ENCODE measurements at regions not wholly inside any gene's neighbourhood (a gene's known extent, or its start where the extent isn't known, plus 50 kb on each side); places are given as distances from the start of the nearest gene placed in this dataset.

DNA sequence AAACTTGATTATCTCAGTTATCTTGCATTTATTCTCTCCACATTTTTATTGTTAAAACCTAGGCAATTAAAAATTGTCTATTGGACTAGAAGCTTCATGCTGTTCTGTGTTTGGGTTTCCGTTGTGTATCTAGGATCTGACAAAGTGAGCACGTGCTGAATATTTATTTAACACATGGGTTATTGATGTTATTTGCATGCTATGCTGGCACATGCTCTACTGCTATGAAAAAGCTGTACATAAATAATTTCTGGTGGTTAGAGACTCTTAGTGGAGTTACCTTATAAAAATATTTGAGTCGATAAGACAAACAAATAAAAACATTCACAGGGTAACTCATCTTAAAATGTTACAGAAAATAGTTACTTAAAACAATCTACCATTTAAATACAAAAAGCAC, 1769.7 kb downstream of the MRPL39 start:
- Histone ChIP-seq H3K27me3 (ENCODE audit: insufficient read depth, low read length, poor library complexity) (no peaks in the 10 kb centered on the region), H3K4me1 (ENCODE audit: control insufficient read depth, low read depth, low read length) (no peaks in the 10 kb centered on the region), H3K4ac (ENCODE audit: low read depth, low read length) (no peak overlapping the region), H3K79me1 (ENCODE audit: low read length) (no peaks in the 10 kb centered on the region), H2BK5ac (ENCODE audit: low read length) (no peak overlapping the region), H3K23ac (ENCODE audit: low read length) (no peak overlapping the region), H4K8ac (ENCODE audit: low read depth, low read length) (no peak overlapping the region), H3K27ac (ENCODE audit: low read depth, low read length) (no peak overlapping the region), H3K36me3 (ENCODE audit: control insufficient read depth, insufficient read depth, low read length) (no peaks in the 10 kb centered on the region), H2AK5ac (ENCODE audit: low read length) (no peak overlapping the region), H3K56ac (ENCODE audit: low read length) (no peak overlapping the region), H3K79me2 (ENCODE audit: control insufficient read depth, insufficient read depth, low read length) (no peaks in the 10 kb centered on the region), H3K4me2 (ENCODE audit: low read length) (no peak overlapping the region), H3K18ac (ENCODE audit: low read length) (no peak overlapping the region), H3K4me3 (ENCODE audit: low read length) (no peak overlapping the region), H2BK120ac (ENCODE audit: low read depth, low read length) (no peak overlapping the region), H3K9ac (ENCODE audit: low read length) (no peak overlapping the region), H2BK15ac (replicated peaks; ENCODE audit: low read depth) (no peak overlapping the region), H4K5ac (ENCODE audit: low read length) (no peak overlapping the region)
- no CpG with 5 or more reads among the region's 3 CpGs for WGBS (ENCODE audit: extremely low coverage, insufficient coverage, low lambda C conversion rate)
- DNase-seq, result no peak

DNA sequence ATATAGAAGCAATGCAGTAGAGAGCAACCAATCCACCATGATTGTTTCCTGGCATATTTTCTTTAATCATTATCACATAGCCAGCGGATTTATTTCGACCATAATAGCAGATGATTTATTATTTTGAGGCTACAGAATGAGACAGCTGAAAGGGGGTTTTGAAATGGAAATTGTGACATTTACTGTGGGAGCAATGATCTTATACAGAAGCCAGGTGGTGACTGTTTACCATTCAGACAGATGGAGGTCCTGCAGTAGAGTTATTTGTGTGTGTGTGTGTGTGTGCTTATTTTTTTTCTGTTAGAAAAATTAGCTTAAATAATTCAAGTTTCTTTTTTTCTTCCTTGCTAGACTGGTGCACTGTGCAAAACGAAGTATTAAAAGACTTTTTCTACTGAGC, 1784.5 kb downstream of the MRPL39 start:
- no peak overlapping the region for H2BK5ac ChIP-seq (ENCODE audit: low read length)
- WGBS (ENCODE audit: extremely low coverage, insufficient coverage, low lambda C conversion rate), result no CpG with 5 or more reads among the region's 3 CpGs
- no peak overlapping the region for H4K5ac ChIP-seq (ENCODE audit: low read length)

DNA sequence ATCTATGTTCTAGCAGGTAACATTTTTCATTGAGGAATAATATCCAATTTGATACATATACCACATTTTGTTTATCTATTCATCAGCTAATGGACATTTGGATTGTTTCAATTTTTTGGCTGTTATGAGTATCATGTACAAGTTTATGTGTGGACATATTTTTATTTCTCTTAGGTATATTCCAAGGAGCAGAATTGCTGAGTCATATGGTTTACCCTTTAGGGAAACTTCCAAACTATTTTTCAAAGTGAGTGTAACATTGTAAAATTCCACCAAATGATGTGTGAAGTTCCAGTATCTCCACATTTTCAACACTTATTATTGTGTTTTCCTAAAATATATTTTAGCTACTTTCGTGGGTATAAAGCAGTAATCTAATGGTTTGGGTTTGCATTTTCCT, 1789.9 kb downstream of the MRPL39 start:
- no CpG with 5 or more reads among the region's 1 CpG for WGBS (ENCODE audit: extremely low coverage, insufficient coverage, low lambda C conversion rate)
- no peaks in the 10 kb centered on the region for H3K79me2 ChIP-seq (ENCODE audit: control insufficient read depth, insufficient read depth, low read length)
- H4K8ac ChIP-seq (ENCODE audit: low read depth, low read length), result no peak overlapping the region
- H3K27ac ChIP-seq (ENCODE audit: low read depth, low read length), result no peak overlapping the region
- H2BK120ac ChIP-seq (ENCODE audit: low read depth, low read length), result no peak overlapping the region
- no peak overlapping the region for H3K4me2 ChIP-seq (ENCODE audit: low read length)
- no peak overlapping the region for H4K5ac ChIP-seq (ENCODE audit: low read length)
- no peak overlapping the region for H3K23ac ChIP-seq (ENCODE audit: low read length)
- H3K27me3 ChIP-seq (ENCODE audit: insufficient read depth, low read length, poor library complexity), result no peaks in the 10 kb centered on the region
- no peak overlapping the region for H2BK15ac ChIP-seq (replicated peaks; ENCODE audit: low read depth)
- H2BK5ac ChIP-seq (ENCODE audit: low read length), result no peak overlapping the region
- no peak overlapping the region for H3K4me3 ChIP-seq (ENCODE audit: low read length)
- no peak overlapping the region for H3K9ac ChIP-seq (ENCODE audit: low read length)
- no peak overlapping the region for H3K4ac ChIP-seq (ENCODE audit: low read depth, low read length)
- H3K79me1 ChIP-seq (ENCODE audit: low read length), result no peaks in the 10 kb centered on the region
- no peak overlapping the region for H2AK5ac ChIP-seq (ENCODE audit: low read length)
- no peak overlapping the region for H3K18ac ChIP-seq (ENCODE audit: low read length)
- H3K36me3 ChIP-seq (ENCODE audit: control insufficient read depth, insufficient read depth, low read length), result no peaks in the 10 kb centered on the region
- no peak for DNase-seq
- H3K4me1 ChIP-seq (ENCODE audit: control insufficient read depth, low read depth, low read length), result no peaks in the 10 kb centered on the region
- no peak overlapping the region for H3K56ac ChIP-seq (ENCODE audit: low read length)

More for the DNA sequence above, 1784.5 kb downstream of the MRPL39 start:
- no peak overlapping the region for H3K4ac ChIP-seq (ENCODE audit: low read depth, low read length)
- H3K36me3 ChIP-seq (ENCODE audit: control insufficient read depth, insufficient read depth, low read length), result no peaks in the 10 kb centered on the region
- no peak overlapping the region for H3K56ac ChIP-seq (ENCODE audit: low read length)
- DNase-seq, result no peak
- H3K79me2 ChIP-seq (ENCODE audit: control insufficient read depth, insufficient read depth, low read length), result no peaks in the 10 kb centered on the region
- no peak overlapping the region for H3K4me2 ChIP-seq (ENCODE audit: low read length)
- H2AK5ac ChIP-seq (ENCODE audit: low read length), result no peak overlapping the region
- H3K4me1 ChIP-seq (ENCODE audit: control insufficient read depth, low read depth, low read length), result no peaks in the 10 kb centered on the region
- H3K18ac ChIP-seq (ENCODE audit: low read length), result no peak overlapping the region
- no peak overlapping the region for H4K8ac ChIP-seq (ENCODE audit: low read depth, low read length)
- no peak overlapping the region for H3K23ac ChIP-seq (ENCODE audit: low read length)
- no peak overlapping the region for H2BK15ac ChIP-seq (replicated peaks; ENCODE audit: low read depth)
- H3K4me3 ChIP-seq (ENCODE audit: low read length), result no peak overlapping the region
- H3K27me3 ChIP-seq (ENCODE audit: insufficient read depth, low read length, poor library complexity), result no peaks in the 10 kb centered on the region
- H2BK120ac ChIP-seq (ENCODE audit: low read depth, low read length), result no peak overlapping the region
- H3K9ac ChIP-seq (ENCODE audit: low read length), result no peak overlapping the region
- no peaks in the 10 kb centered on the region for H3K79me1 ChIP-seq (ENCODE audit: low read length)
- no peak overlapping the region for H3K27ac ChIP-seq (ENCODE audit: low read depth, low read length)

DNA sequence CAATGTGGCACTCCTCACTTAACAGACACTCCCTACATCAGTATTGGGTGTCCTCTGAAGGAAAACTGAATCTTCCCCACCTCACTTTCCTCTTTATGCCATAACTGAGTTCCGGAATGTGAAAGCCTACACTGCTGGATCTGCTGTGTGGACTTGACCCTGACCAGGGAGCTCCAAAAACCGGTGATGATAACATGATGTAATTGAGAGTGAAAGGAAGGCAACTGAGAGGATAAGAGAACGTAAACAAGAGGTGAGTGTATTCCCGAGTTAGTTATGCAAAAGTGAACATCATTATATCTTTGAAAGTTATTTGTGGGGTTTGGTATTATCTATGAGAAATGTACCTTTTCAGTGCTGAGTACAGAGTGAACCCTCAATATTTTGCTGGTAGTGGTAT, 1794.8 kb downstream of the MRPL39 start:
- no peaks in the 10 kb centered on the region for H3K79me1 ChIP-seq (ENCODE audit: low read length)
- H3K4me1 ChIP-seq (ENCODE audit: control insufficient read depth, low read depth, low read length), result no peaks in the 10 kb centered on the region
- H3K4ac ChIP-seq (ENCODE audit: low read depth, low read length), result no peak overlapping the region
- no CpG with 5 or more reads among the region's 4 CpGs for WGBS (ENCODE audit: extremely low coverage, insufficient coverage, low lambda C conversion rate)
- no peaks in the 10 kb centered on the region for H3K79me2 ChIP-seq (ENCODE audit: control insufficient read depth, insufficient read depth, low read length)
- DNase-seq, result no peak
- no peak overlapping the region for H3K23ac ChIP-seq (ENCODE audit: low read length)
- H3K4me2 ChIP-seq (ENCODE audit: low read length), result no peak overlapping the region
- H3K36me3 ChIP-seq (ENCODE audit: control insufficient read depth, insufficient read depth, low read length), result no peaks in the 10 kb centered on the region
- H2AK5ac ChIP-seq (ENCODE audit: low read length), result no peak overlapping the region
- H3K9ac ChIP-seq (ENCODE audit: low read length), result no peak overlapping the region
- no peak overlapping the region for H4K8ac ChIP-seq (ENCODE audit: low read depth, low read length)
- no peak overlapping the region for H2BK5ac ChIP-seq (ENCODE audit: low read length)
- H3K4me3 ChIP-seq (ENCODE audit: low read length), result no peak overlapping the region
- H3K56ac ChIP-seq (ENCODE audit: low read length), result no peak overlapping the region
- H2BK120ac ChIP-seq (ENCODE audit: low read depth, low read length), result no peak overlapping the region
- no peak overlapping the region for H3K18ac ChIP-seq (ENCODE audit: low read length)
- H2BK15ac ChIP-seq (replicated peaks; ENCODE audit: low read depth), result no peak overlapping the region
- no peak overlapping the region for H4K5ac ChIP-seq (ENCODE audit: low read length)
- no peaks in the 10 kb centered on the region for H3K27me3 ChIP-seq (ENCODE audit: insufficient read depth, low read length, poor library complexity)
- H3K27ac ChIP-seq (ENCODE audit: low read depth, low read length), result no peak overlapping the region

DNA sequence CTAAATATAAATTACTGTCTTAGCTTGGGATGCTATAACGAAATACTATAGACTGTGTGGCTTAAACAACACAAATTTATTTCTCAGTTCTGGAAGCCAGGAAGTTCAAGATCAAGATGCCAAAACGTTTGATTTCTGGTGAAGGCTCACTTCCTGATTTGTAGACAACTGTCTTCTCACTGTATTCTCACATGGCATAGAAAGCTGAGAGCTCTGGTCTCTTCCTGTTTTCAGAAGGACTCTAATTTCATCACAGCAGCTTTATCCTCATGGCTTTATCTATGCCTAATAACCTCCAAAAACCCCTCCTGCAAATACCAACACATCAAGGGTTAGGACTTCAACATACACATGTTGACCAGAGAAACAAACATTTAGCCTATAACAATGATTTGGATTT, 1795.5 kb downstream of the MRPL39 start:
- WGBS (ENCODE audit: extremely low coverage, insufficient coverage, low lambda C conversion rate), result no CpG with 5 or more reads among the region's 2 CpGs

DNA sequence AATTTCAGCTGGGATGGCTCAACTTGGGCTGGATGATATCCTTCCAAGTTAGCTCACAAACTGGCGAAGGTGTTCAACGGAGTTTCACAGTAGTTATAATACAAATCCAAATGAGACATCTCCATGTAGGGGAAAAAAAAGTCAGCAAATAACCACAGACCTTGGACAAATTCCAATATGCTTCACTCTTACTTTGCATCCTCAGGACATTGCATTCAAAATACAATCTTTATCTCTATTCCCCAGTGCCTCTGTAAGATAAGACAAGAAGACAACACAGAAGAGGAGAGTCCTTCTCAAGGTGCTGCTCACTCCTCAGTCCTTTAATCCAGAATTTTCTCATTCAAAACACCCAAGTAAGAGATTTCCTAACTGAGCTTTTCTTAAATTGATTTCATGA, 1797.7 kb downstream of the MRPL39 start:
- no peaks in the 10 kb centered on the region for H3K79me2 ChIP-seq (ENCODE audit: control insufficient read depth, insufficient read depth, low read length)
- no peak overlapping the region for H3K56ac ChIP-seq (ENCODE audit: low read length)
- no peaks in the 10 kb centered on the region for H3K36me3 ChIP-seq (ENCODE audit: control insufficient read depth, insufficient read depth, low read length)
- no peak overlapping the region for H2BK120ac ChIP-seq (ENCODE audit: low read depth, low read length)
- no peak overlapping the region for H4K5ac ChIP-seq (ENCODE audit: low read length)
- H3K79me1 ChIP-seq (ENCODE audit: low read length), result no peaks in the 10 kb centered on the region
- H3K27me3 ChIP-seq (ENCODE audit: insufficient read depth, low read length, poor library complexity), result no peaks in the 10 kb centered on the region
- DNase-seq, result no peak
- no peak overlapping the region for H3K4ac ChIP-seq (ENCODE audit: low read depth, low read length)
- H2AK5ac ChIP-seq (ENCODE audit: low read length), result no peak overlapping the region
- H2BK15ac ChIP-seq (replicated peaks; ENCODE audit: low read depth), result no peak overlapping the region
- no peak overlapping the region for H2BK5ac ChIP-seq (ENCODE audit: low read length)
- H3K9ac ChIP-seq (ENCODE audit: low read length), result no peak overlapping the region
- no peak overlapping the region for H3K4me3 ChIP-seq (ENCODE audit: low read length)
- no peaks in the 10 kb centered on the region for H3K4me1 ChIP-seq (ENCODE audit: control insufficient read depth, low read depth, low read length)
- H3K27ac ChIP-seq (ENCODE audit: low read depth, low read length), result no peak overlapping the region
- H4K8ac ChIP-seq (ENCODE audit: low read depth, low read length), result no peak overlapping the region
- H3K4me2 ChIP-seq (ENCODE audit: low read length), result no peak overlapping the region
- no peak overlapping the region for H3K23ac ChIP-seq (ENCODE audit: low read length)
- no peak overlapping the region for H3K18ac ChIP-seq (ENCODE audit: low read length)
- WGBS (ENCODE audit: extremely low coverage, insufficient coverage, low lambda C conversion rate), result no CpG with 5 or more reads among the region's 2 CpGs

More for the DNA sequence above, 1795.5 kb downstream of the MRPL39 start:
- no peak overlapping the region for H3K4ac ChIP-seq (ENCODE audit: low read depth, low read length)
- H3K79me2 ChIP-seq (ENCODE audit: control insufficient read depth, insufficient read depth, low read length), result no peaks in the 10 kb centered on the region
- H3K79me1 ChIP-seq (ENCODE audit: low read length), result no peaks in the 10 kb centered on the region
- H3K56ac ChIP-seq (ENCODE audit: low read length), result no peak overlapping the region
- no peak overlapping the region for H3K9ac ChIP-seq (ENCODE audit: low read length)
- H2BK120ac ChIP-seq (ENCODE audit: low read depth, low read length), result no peak overlapping the region
- H3K27me3 ChIP-seq (ENCODE audit: insufficient read depth, low read length, poor library complexity), result no peaks in the 10 kb centered on the region
- no peak overlapping the region for H4K5ac ChIP-seq (ENCODE audit: low read length)
- H2AK5ac ChIP-seq (ENCODE audit: low read length), result no peak overlapping the region
- no peak overlapping the region for H3K4me3 ChIP-seq (ENCODE audit: low read length)
- no peaks in the 10 kb centered on the region for H3K36me3 ChIP-seq (ENCODE audit: control insufficient read depth, insufficient read depth, low read length)
- H2BK15ac ChIP-seq (replicated peaks; ENCODE audit: low read depth), result no peak overlapping the region
- no peak overlapping the region for H3K27ac ChIP-seq (ENCODE audit: low read depth, low read length)
- H3K4me2 ChIP-seq (ENCODE audit: low read length), result no peak overlapping the region
- H4K8ac ChIP-seq (ENCODE audit: low read depth, low read length), result no peak overlapping the region
- no peak for DNase-seq
- no peak overlapping the region for H2BK5ac ChIP-seq (ENCODE audit: low read length)
- no peak overlapping the region for H3K23ac ChIP-seq (ENCODE audit: low read length)
- no peak overlapping the region for H3K18ac ChIP-seq (ENCODE audit: low read length)
- no peaks in the 10 kb centered on the region for H3K4me1 ChIP-seq (ENCODE audit: control insufficient read depth, low read depth, low read length)
